H9 (cell line): ENCODE measurements at regions not wholly inside any gene's neighbourhood (a gene's known extent, or its start where the extent isn't known, plus 50 kb on each side); places are given as distances from the start of the nearest gene placed in this dataset.

Source experiments
- DNase-seq: peaks from one replicate; pipeline ENCODE4 v3.0.0-alpha.2; 2017
- H2AFZ ChIP-seq: one replicate; pipeline ENCODE4 v1.6.1; 2013; ENCODE audit warnings: mild to moderate bottlenecking, low read length, control low read depth, moderate library complexity
- H2AK5ac ChIP-seq: 2 replicates; pipeline ENCODE4 v1.6.1; 2013; ENCODE audit warnings: low read length, control low read depth, mixed read lengths; ENCODE audit not compliant: insufficient read length
- H2BK120ac ChIP-seq: one replicate; pipeline ENCODE4 v1.6.1; 2013; ENCODE audit warnings: low read depth, mild to moderate bottlenecking, low read length, control low read depth, inconsistent platforms; ENCODE audit not compliant: poor library complexity, severe bottlenecking
- H2BK12ac ChIP-seq: 2 replicates; pipeline ENCODE4 v1.6.1; 2013; ENCODE audit warnings: low read length, control low read depth, mixed read lengths, low read depth; ENCODE audit not compliant: insufficient read length
- H2BK15ac ChIP-seq: 2 replicates; pipeline ENCODE4 v1.6.1; 2013; ENCODE audit warnings: low read depth, low read length, control low read depth
- H2BK20ac ChIP-seq: one replicate; pipeline ENCODE4 v1.6.1; 2013; ENCODE audit warnings: low read depth, mild to moderate bottlenecking, low read length, control low read depth, inconsistent platforms; ENCODE audit not compliant: poor library complexity, severe bottlenecking
- H2BK5ac ChIP-seq: 2 replicates; pipeline ENCODE4 v1.6.1; 2013; ENCODE audit warnings: low read length, control low read depth, mixed read lengths; ENCODE audit not compliant: insufficient read length
- H3K14ac ChIP-seq: 2 replicates; pipeline ENCODE4 v1.6.1; 2013; ENCODE audit warnings: low read length, control low read depth; ENCODE audit not compliant: insufficient read depth
- H3K18ac ChIP-seq: 2 replicates; pipeline ENCODE4 v1.6.1; 2013; ENCODE audit warnings: low read depth, mild to moderate bottlenecking, mixed read lengths, low read length, control low read depth; ENCODE audit not compliant: insufficient read length
- H3K23ac ChIP-seq: 2 replicates; pipeline ENCODE4 v1.6.1; 2013; ENCODE audit warnings: low read length, control low read depth, mixed read lengths, low read depth; ENCODE audit not compliant: insufficient read length
- H3K23me2 ChIP-seq: 2 replicates; pipeline ENCODE4 v1.6.1; 2013; ENCODE audit warnings: low read depth, mild to moderate bottlenecking, mixed read lengths, low read length, control low read depth; ENCODE audit not compliant: insufficient read length, poor library complexity, severe bottlenecking
- H3K27ac ChIP-seq: 2 replicates; pipeline ENCODE4 v1.5.1; 2013; ENCODE audit warnings: low read length, control low read depth, mixed read lengths, low read depth; ENCODE audit not compliant: insufficient read length
- H3K27me3 ChIP-seq: 2 replicates; pipeline ENCODE4 v1.6.1; 2013; ENCODE audit warnings: low read length, control low read depth, inconsistent platforms; ENCODE audit not compliant: insufficient read depth
- H3K4ac ChIP-seq: 2 replicates; pipeline ENCODE4 v1.6.1; 2013; ENCODE audit warnings: low read depth, mild to moderate bottlenecking, control low read depth, inconsistent platforms, low read length, moderate library complexity
- H3K4me1 ChIP-seq: 2 replicates; pipeline ENCODE4 v1.6.1; 2013; ENCODE audit warnings: low read length, control low read depth, inconsistent platforms; ENCODE audit not compliant: insufficient read depth
- H3K4me2 ChIP-seq: 2 replicates; pipeline ENCODE4 v1.6.1; 2013; ENCODE audit warnings: low read length, control low read depth, mixed read lengths; ENCODE audit not compliant: insufficient read length, insufficient read depth
- H3K56ac ChIP-seq: 2 replicates; pipeline ENCODE4 v1.6.1; 2013; ENCODE audit warnings: low read depth, mild to moderate bottlenecking, mixed read lengths, low read length, control low read depth; ENCODE audit not compliant: insufficient read length
- H3K79me1 ChIP-seq: 2 replicates; pipeline ENCODE4 v1.6.1; 2013; ENCODE audit warnings: low read depth, mild to moderate bottlenecking, moderate library complexity, low read length, control low read depth, inconsistent platforms; ENCODE audit not compliant: insufficient read depth, poor library complexity, severe bottlenecking
- H3K79me2 ChIP-seq: 2 replicates; pipeline ENCODE4 v1.6.1; 2013; ENCODE audit warnings: low read length, control low read depth, inconsistent platforms; ENCODE audit not compliant: insufficient read depth
- H3K9ac ChIP-seq: 2 replicates; pipeline ENCODE4 v1.6.1; 2013; ENCODE audit warnings: low read length, control low read depth, mixed read lengths; ENCODE audit not compliant: insufficient read length; ENCODE audit errors: extremely low read depth
- H3K9me3 ChIP-seq: one replicate; pipeline ENCODE4 v1.6.1; 2013; ENCODE audit warnings: low read depth, low read length, inconsistent platforms; ENCODE audit not compliant: control insufficient read depth
- H3T11ph ChIP-seq: one replicate; pipeline ENCODE4 v1.6.1; 2013; ENCODE audit warnings: mild to moderate bottlenecking, low read length, control low read depth, inconsistent platforms
- H4K20me1 ChIP-seq: one replicate; pipeline ENCODE4 v1.6.1; 2013; ENCODE audit not compliant: control insufficient read depth, insufficient read length, insufficient read depth
- H4K5ac ChIP-seq: 2 replicates; pipeline ENCODE4 v1.6.1; 2013; ENCODE audit warnings: low read depth, mild to moderate bottlenecking, mixed read lengths, low read length, control low read depth; ENCODE audit not compliant: insufficient read length
- H4K8ac ChIP-seq: replicated peaks from 2 replicates; pipeline ENCODE4 v1.6.1; 2013; ENCODE audit warnings: low read length, control low read depth, mixed read lengths, low read depth; ENCODE audit not compliant: insufficient read length
- H4K91ac ChIP-seq: 2 replicates; pipeline ENCODE4 v1.6.1; 2013; ENCODE audit warnings: low read depth, mild to moderate bottlenecking, moderate library complexity, mixed read lengths, low read length, control low read depth; ENCODE audit not compliant: insufficient read length
- H3K27ac Mint-ChIP-seq, 3 experiments: 2 replicates in 2 of 3; 3 replicates in 1 of 3; pipeline ENCODE4 v1.8.0; 2020 to 2021; ENCODE audit warnings: mixed read lengths in 3 of 3, mild to moderate bottlenecking in 1 of 3, moderate library complexity in 1 of 3
- H3K27me3 Mint-ChIP-seq: 2 replicates; pipeline ENCODE4 v1.8.0; 2021; ENCODE audit warnings: low read depth, mild to moderate bottlenecking, moderate library complexity, mixed read lengths
- H3K36me3 Mint-ChIP-seq, 3 experiments: 2 replicates in 2 of 3; 3 replicates in 1 of 3; pipeline ENCODE4 v1.8.0; 2020 to 2021; ENCODE audit warnings: low read depth in 3 of 3, mixed read lengths in 3 of 3; ENCODE audit not compliant: insufficient read depth in 1 of 3
- H3K4me1 Mint-ChIP-seq, 2 experiments: 2 replicates each; pipeline ENCODE4 v1.8.0; 2020; ENCODE audit warnings: mixed read lengths in 2 of 2
- H3K4me3 Mint-ChIP-seq, 2 experiments: 2 replicates in 1 of 2; 3 replicates in 1 of 2; pipeline ENCODE4 v1.8.0; 2020 to 2021; ENCODE audit warnings: mild to moderate bottlenecking in 2 of 2, mixed read lengths in 2 of 2, moderate library complexity in 1 of 2
- H3K9me3 Mint-ChIP-seq, 2 experiments: 2 replicates in 1 of 2; 3 replicates in 1 of 2; pipeline ENCODE4 v1.8.0; 2020; ENCODE audit warnings: mild to moderate bottlenecking in 2 of 2, mixed read lengths in 2 of 2, moderate library complexity in 1 of 2
- CTCF ChIP-seq: fragments of 200-600 bp; sonication (generic); conservative IDR thresholded peaks from 3 replicates; pipeline ENCODE4 v1.8.0; 2021; ENCODE audit warnings: antibody characterized with exemption, mild to moderate bottlenecking
- WGBS: extraction: QIAGEN DNeasy Blood & Tissue Kit; methylation state at CpG from one replicate; pipeline ENCODE4 v1.1.7; 2013; ENCODE audit warnings: missing lambda C conversion rate, low lambda C conversion rate, mixed read lengths; ENCODE audit not compliant: insufficient read length; ENCODE audit errors: extremely low coverage; 5-methylcytosine and 5-hydroxymethylcytosine counted together

- Mint-ChIP-seq H3K4me1 (peaks cover 8 to 12% of the 10 kb centered on the region in 2 experiments), H3K27me3 (peaks cover 9% of the 10 kb centered on the region; the same call in 1 of the 2 replicates), H3K27ac (no peak overlapping the region), H3K4me3 (no peak overlapping the region), H3K9me3 (no peaks in the 10 kb centered on the region), H3K36me3 (no peaks in the 10 kb centered on the region)
- Histone ChIP-seq H3K4ac (no peak overlapping the region), H3K9me3 (no peaks in the 10 kb centered on the region), H2BK120ac (no peak overlapping the region), H2BK15ac (no peak overlapping the region), H2BK20ac (no peak overlapping the region), H3K9ac (no peak overlapping the region), H2BK12ac (no peak overlapping the region), H3K79me2 (no peaks in the 10 kb centered on the region), H2BK5ac (no peak overlapping the region), H3K27ac (no peak overlapping the region), H4K8ac (no peak overlapping the region), H3K4me2 (no peak overlapping the region), H3K14ac (no peak overlapping the region), H3K4me1 (no peaks in the 10 kb centered on the region), H4K91ac (no peak overlapping the region), H3K18ac (no peak overlapping the region), H4K5ac (no peak overlapping the region), H2AK5ac (no peak overlapping the region), H3T11ph (no peak overlapping the region), H3K27me3 (no peaks in the 10 kb centered on the region), H3K79me1 (no peaks in the 10 kb centered on the region), H3K23me2 (no peaks in the 10 kb centered on the region), H4K20me1 (no peaks in the 10 kb centered on the region), H3K56ac (no peak overlapping the region), H2AFZ (no peak overlapping the region), H3K23ac (no peak overlapping the region)
- WGBS = no CpG with 5 or more reads among the region's 11 CpGs
- TF ChIP-seq CTCF = no peak
- no peak for DNase-seq
These were observed 267.4 kb upstream of the EXOC2 start for GRCh38 chr6:960356-960755.
